HepG2 (cell line): ENCODE measurements at regions not wholly inside any gene's neighbourhood (a gene's known extent, or its start where the extent isn't known, plus 50 kb on each side); places are given as distances from the start of the nearest gene placed in this dataset.

ENCODE experiments used
- ATAC-seq: fragments of 200-7000 bp; cut with Tn5 transposase; 3 replicates; pipeline ENCODE4 v1.9.1; 2020; ENCODE audit warnings: mild to moderate bottlenecking, moderate library complexity
- BruUV-seq: library from RNA; stranded (reverse); fragments of 400-500 nt; replicated peaks from 2 replicates; lab custom pipeline; 2021; lab: Mats Ljungman, UMichigan
- CTCF ChIA-PET: fragments of 300-600 bp; formaldehyde crosslinking; extraction: SDS; loops from one replicate; lab custom pipeline; 2021; ENCODE audit warnings: low total read pairs, inconsistent platforms, low intra/inter-chr PET ratio; lab: Yijun Ruan, JAX
- POLR2A ChIA-PET: fragments of 350-600 bp; sonication (Branson Sonifier 250); formaldehyde crosslinking; loops from one replicate; lab custom pipeline; 2020; ENCODE audit warnings: antibody characterized with exemption, inconsistent platforms; lab: Yijun Ruan, JAX
- DNase-seq: peaks from one replicate; pipeline ENCODE4 v3.0.0-alpha.2; 2015; ENCODE audit warnings: low spot score
- FAIRE-seq: peaks from 3 replicates; lab custom pipeline; 2011; peaks lifted over from hg19 to GRCh38; lab: Jason Lieb, UNC
- H2AFZ ChIP-seq: one replicate; pipeline ENCODE4 v1.6.1; 2011; ENCODE audit warnings: low read length, inconsistent platforms
- H3K27ac ChIP-seq: fragments of 300-600 bp; 3 replicates; pipeline ENCODE4 v1.8.0; 2011; ENCODE audit warnings: mixed run types, mild to moderate bottlenecking, mixed read lengths, low read length, inconsistent platforms; ENCODE audit not compliant: insufficient read depth; ENCODE audit errors: extremely low read length
- H3K27me3 ChIP-seq, 2 experiments: fragments of 200-600 bp in 1 of 2; 2 replicates in 1 of 2; 3 replicates in 1 of 2; pipeline versions ENCODE4 v1.6.0 to v1.8.0; 2011; ENCODE audit warnings: low read length in 2 of 2, mild to moderate bottlenecking in 2 of 2, moderate library complexity in 2 of 2, inconsistent platforms in 1 of 2; ENCODE audit not compliant: insufficient read depth in 2 of 2, control insufficient read depth in 1 of 2
- H3K36me3 ChIP-seq, 2 experiments: fragments of 200-600 bp in 1 of 2; replicated peaks in 1 of 2; 2 replicates in 1 of 2; 3 replicates in 1 of 2; pipeline versions ENCODE4 v1.5.1 to v1.8.0; 2011; ENCODE audit warnings: low read length in 2 of 2, inconsistent platforms in 1 of 2; ENCODE audit not compliant: insufficient read depth in 2 of 2, control insufficient read depth in 1 of 2
- H3K4me1 ChIP-seq: 2 replicates; pipeline ENCODE4 v1.5.1; 2012; ENCODE audit warnings: low read length, inconsistent platforms; ENCODE audit not compliant: insufficient read depth
- H3K4me2 ChIP-seq: 2 replicates; pipeline ENCODE4 v1.6.0; 2011; ENCODE audit warnings: low read depth, low read length, inconsistent platforms
- H3K4me3 ChIP-seq, 3 experiments: fragments of 200-600 bp in 1 of 3; sonication (generic), shearing (Covaris generic) in 1 of 3; replicated peaks in 1 of 3; 2 replicates each; pipeline ENCODE4 v1.5.1; 2011 to 2016; ENCODE audit warnings: low read length in 3 of 3, inconsistent platforms in 2 of 3, low read depth in 2 of 3, mild to moderate bottlenecking in 2 of 3, control low read depth in 1 of 3, mixed read lengths in 1 of 3; ENCODE audit not compliant: insufficient read depth in 1 of 3
- H3K79me2 ChIP-seq: one replicate; pipeline ENCODE4 v1.6.1; 2011; ENCODE audit warnings: low read length, inconsistent platforms; ENCODE audit not compliant: insufficient read depth
- H3K9ac ChIP-seq: 2 replicates; pipeline ENCODE4 v1.6.0; 2011; ENCODE audit warnings: mild to moderate bottlenecking, low read depth, low read length, inconsistent platforms; ENCODE audit not compliant: insufficient read depth
- H3K9me3 ChIP-seq: 2 replicates; pipeline ENCODE4 v1.5.1; 2012; ENCODE audit warnings: mild to moderate bottlenecking, low read length
- H4K20me1 ChIP-seq: 2 replicates; pipeline ENCODE4 v1.6.0; 2011; ENCODE audit warnings: inconsistent platforms, mild to moderate bottlenecking, low read length, moderate library complexity; ENCODE audit not compliant: insufficient read depth
- ATF4 ChIP-seq, 2 experiments: fragments of 450-650 bp in 1 of 2; sonication (generic) in 1 of 2; formaldehyde crosslinking; IDR thresholded peaks; 2 replicates each; pipeline versions ENCODE4 v1.5.0 to v1.8.0; 2020 to 2022; ENCODE audit warnings: mild to moderate bottlenecking in 1 of 2, missing genetic modification reagents in 1 of 2
- CAMTA2 ChIP-seq: sonication (generic); formaldehyde crosslinking; IDR thresholded peaks from 2 replicates; pipeline ENCODE4 v1.4.0; 2020; ENCODE audit warnings: mild to moderate bottlenecking, missing genetic modification reagents, borderline replicate concordance
- CREB1 ChIP-seq, 2 experiments: fragments of 450-650 bp in 1 of 2; IDR thresholded peaks; 2 replicates each; pipeline ENCODE4 v1.6.1; 2016 to 2017; ENCODE audit warnings: control low read depth in 1 of 2, mild to moderate bottlenecking in 1 of 2, missing compliant biosample characterization in 1 of 2, missing genetic modification characterization in 1 of 2
- DNMT1 ChIP-seq: sonication (generic); formaldehyde crosslinking; IDR thresholded peaks from 2 replicates; pipeline ENCODE4 v1.5.1; 2020; ENCODE audit warnings: mild to moderate bottlenecking, missing genetic modification reagents
- IRF2 ChIP-seq: IDR thresholded peaks from 2 replicates; pipeline ENCODE4 v1.6.1; 2018; ENCODE audit warnings: missing genetic modification reagents, missing compliant biosample characterization
- KDM1A ChIP-seq: IDR thresholded peaks from 2 replicates; pipeline ENCODE4 v1.6.1; 2016; ENCODE audit warnings: missing compliant biosample characterization
- MAFK ChIP-seq, 2 experiments: IDR thresholded peaks in 1 of 2; conservative IDR thresholded peaks in 1 of 2; 2 replicates each; pipeline ENCODE4 v1.6.1; 2011; ENCODE audit warnings: improper control_type of control experiment in 2 of 2, low read length in 2 of 2
- MXD1 ChIP-seq: sonication (generic); formaldehyde crosslinking; IDR thresholded peaks from 2 replicates; pipeline ENCODE4 v1.4.0; 2020; ENCODE audit warnings: mild to moderate bottlenecking, missing genetic modification reagents
- NFIB ChIP-seq: sonication (generic); formaldehyde crosslinking; IDR thresholded peaks from 2 replicates; pipeline ENCODE4 v1.9.0; 2021; ENCODE audit warnings: missing genetic modification reagents, mild to moderate bottlenecking, borderline replicate concordance
- RBM22 ChIP-seq: fragments of 200-400 bp; formaldehyde crosslinking; optimal IDR thresholded peaks from 2 replicates; pipeline ENCODE3; 2017; ENCODE audit warnings: mild to moderate bottlenecking, low read length, moderate library complexity
- SMYD3 ChIP-seq: sonication (generic); formaldehyde crosslinking; IDR thresholded peaks from 2 replicates; pipeline ENCODE4 v1.8.1; 2023; ENCODE audit warnings: mild to moderate bottlenecking, missing genetic modification reagents
- TBX3 ChIP-seq: fragments of 450-650 bp; IDR thresholded peaks from 2 replicates; pipeline ENCODE4 v1.6.1; 2017; ENCODE audit warnings: antibody characterized with exemption, mild to moderate bottlenecking, inconsistent platforms, borderline replicate concordance
- ZKSCAN5 ChIP-seq: sonication (generic); formaldehyde crosslinking; IDR thresholded peaks from 2 replicates; pipeline ENCODE4 v1.5.1; 2020; ENCODE audit warnings: mild to moderate bottlenecking, missing genetic modification reagents
- ZNF296 ChIP-seq: sonication (generic); formaldehyde crosslinking; conservative IDR thresholded peaks from 2 replicates; pipeline ENCODE4 v1.5.0; 2020; ENCODE audit warnings: mild to moderate bottlenecking, missing genetic modification reagents
- ZNF326 ChIP-seq: sonication (generic); formaldehyde crosslinking; IDR thresholded peaks from 2 replicates; pipeline ENCODE4 v1.4.0; 2020; ENCODE audit warnings: missing genetic modification reagents, borderline replicate concordance
- ZNF546 ChIP-seq: sonication (generic); formaldehyde crosslinking; conservative IDR thresholded peaks from 2 replicates; pipeline ENCODE4 v1.8.1; 2023; ENCODE audit warnings: mild to moderate bottlenecking, missing genetic modification reagents
- ZNF589 ChIP-seq: sonication (generic); formaldehyde crosslinking; conservative IDR thresholded peaks from 2 replicates; pipeline ENCODE4 v1.8.0; 2022; ENCODE audit warnings: mild to moderate bottlenecking, moderate library complexity, missing genetic modification reagents
- ZNF672 ChIP-seq: sonication (generic); formaldehyde crosslinking; IDR thresholded peaks from 2 replicates; pipeline ENCODE4 v1.8.1; 2022; ENCODE audit warnings: missing genetic modification reagents
- WGBS: methylation state at CpG from one replicate; pipeline ENCODE4 v1.1.6; 2017; ENCODE audit warnings: low lambda C conversion rate; 5-methylcytosine and 5-hydroxymethylcytosine counted together
- in situ Hi-C: cut with HindIII; loops from 2 replicates; pipeline ENCODE4 v1.10.0; 2017; ENCODE audit warnings: low pct_unique_long_range_greater_than_20kb; ENCODE audit not compliant: extremely low pct_ligation_motif_present
- intact Hi-C: fragments of 100-400 bp; cut with micrococcal nuclease; formaldehyde crosslinking; loops from one replicate; pipeline ENCODE4 v1.10.0; 2022; ENCODE audit not compliant: unreplicated experiment

GRCh38 chr19:46927893-46928292 is 67.1 kb downstream of the ARHGAP35 start:
- H3K4me1 ChIP-seq, result peaks cover 56% of the 10 kb centered on the region
- no peaks in the 10 kb centered on the region for H3K9me3 ChIP-seq
- no peak overlapping the region for H3K4me3 ChIP-seq
- H4K20me1 ChIP-seq, result peaks cover 33% of the 10 kb centered on the region
- BruUV-seq, result no TSS peak
- H3K4me2 ChIP-seq, result no peak overlapping the region
- CTCF ChIA-PET, result no interaction called here
- H3K27me3 ChIP-seq, result no peaks in the 10 kb centered on the region
- H2AFZ ChIP-seq, result no peak overlapping the region
- POLR2A ChIA-PET, result interaction anchor here (0.7 to 3.8 kb wide), 2 partner anchors 27 to 123 kb away, joined by 4 to 23 read pairs; no protein-coding TSS in a partner anchor
- TF ChIP-seq CREB1 (IDR thresholded peaks at IDR 0.05), result no peak
- TF ChIP-seq CREB1 (CRISPR knock-in tag; IDR thresholded peaks at IDR 0.05), result no peak
- TF ChIP-seq DNMT1 (CRISPR knock-in tag), result no peak
- peak; percentile 42 for TF ChIP-seq RBM22
- no peak for TF ChIP-seq ATF4 (CRISPR knock-in tag; IDR thresholded peaks at IDR 0.05)
- no peak overlapping the region for H3K27ac ChIP-seq
- ATAC-seq (no peak), DNase-seq (no peak), FAIRE-seq (no peak)
- intact Hi-C loops (loop anchor here (5.0 kb wide), 2 partner anchors 36 to 54 kb away; no protein-coding TSS in a partner anchor), in situ Hi-C loops (no loop called here)
- WGBS, result 89% methylated on average over 4 of the region's 4 CpGs
- H3K9ac ChIP-seq, result no peak overlapping the region
- H3K79me2 ChIP-seq, result peaks cover 89% of the 10 kb centered on the region
- H3K36me3 ChIP-seq, result peaks cover 1 to 12% of the 10 kb centered on the region in 2 experiments; a peak in 4 of 5 replicates

DNA sequence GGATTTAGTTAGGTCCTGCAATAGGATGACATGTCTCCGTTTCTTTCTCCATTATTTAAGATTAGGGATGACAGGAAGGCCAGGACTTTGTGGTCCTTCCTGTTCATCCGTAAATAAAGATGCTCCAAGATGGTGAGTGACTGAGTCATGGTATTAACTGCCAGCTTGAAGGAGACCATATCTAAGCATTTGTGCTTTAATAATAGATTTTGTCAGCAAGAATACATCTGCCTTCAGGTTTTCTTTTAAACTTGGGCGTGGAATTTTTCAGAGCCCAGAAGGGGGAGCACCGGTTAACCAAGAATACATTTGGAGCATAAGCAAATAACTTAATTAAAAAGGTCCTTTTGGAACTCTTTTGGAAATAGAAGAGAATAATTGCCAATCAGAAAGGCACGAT is 68.2 kb downstream of the ARHGAP35 start:
- no peak for ATAC-seq
- no peak overlapping the region for H3K4me2 ChIP-seq
- peaks cover 97% of the 10 kb centered on the region for H3K79me2 ChIP-seq
- TF ChIP-seq ZKSCAN5 (CRISPR knock-in tag), result no peak
- TF ChIP-seq ZNF546 (CRISPR knock-in tag), result no peak
- TF ChIP-seq MXD1, result no peak
- TF ChIP-seq MAFK (conservative IDR thresholded peaks at IDR 0.05 in 1 of 2, IDR thresholded peaks at IDR 0.05 in 1 of 2; ENCODE audit: low read length in 2 of 2), result no peak
- TF ChIP-seq ZNF296 (CRISPR knock-in tag), result no peak
- TF ChIP-seq NFIB, result no peak
- TF ChIP-seq ZNF672 (CRISPR knock-in tag), result no peak
- no peak for TF ChIP-seq TBX3
- TF ChIP-seq ZNF326 (CRISPR knock-in tag), result no peak
- TF ChIP-seq ZNF589 (CRISPR knock-in tag), result no peak
- TF ChIP-seq CAMTA2 (CRISPR knock-in tag), result no peak
- no peak for TF ChIP-seq SMYD3 (CRISPR knock-in tag)
- TF ChIP-seq KDM1A (CRISPR knock-in tag), result no peak
- TF ChIP-seq IRF2, result no peak
- DNase-seq, result no peak
- ChIA-PET CTCF (interaction anchor here (1.3 kb wide), 1 partner anchor 62 kb away, joined by 3 read pairs; no protein-coding TSS in a partner anchor), POLR2A (no interaction called here)
- no peaks in the 10 kb centered on the region for H3K9me3 ChIP-seq
- WGBS, result 98% methylated on average over 5 of the region's 5 CpGs
- no peak overlapping the region for H3K27ac ChIP-seq
- H3K27me3 ChIP-seq, result no peaks in the 10 kb centered on the region
- intact Hi-C loops, result loop anchor here (5.0 kb wide), 2 partner anchors 37 to 53 kb away; no protein-coding TSS in a partner anchor
- no peak for FAIRE-seq
- BruUV-seq, result no TSS peak
- H3K4me1 ChIP-seq, result peaks cover 55% of the 10 kb centered on the region
- in situ Hi-C loops, result no loop called here
- no peak overlapping the region for H2AFZ ChIP-seq
- peaks cover 33% of the 10 kb centered on the region for H4K20me1 ChIP-seq
- H3K4me3 ChIP-seq, result no peak overlapping the region
- H3K36me3 ChIP-seq, result peaks cover 1 to 17% of the 10 kb centered on the region in 2 experiments; a peak in 4 of 5 replicates
- H3K9ac ChIP-seq, result no peak overlapping the region
